ENCODE measurements at regions not wholly inside any gene's neighbourhood (a gene's known extent, or its start where the extent isn't known, plus 50 kb on each side); places are given as distances from the start of the nearest gene placed in this dataset.

GRCh38 chr5:3542769-3543168 is 52.9 kb upstream of the IRX1 start:
- DNase-seq: no peak

DNA sequence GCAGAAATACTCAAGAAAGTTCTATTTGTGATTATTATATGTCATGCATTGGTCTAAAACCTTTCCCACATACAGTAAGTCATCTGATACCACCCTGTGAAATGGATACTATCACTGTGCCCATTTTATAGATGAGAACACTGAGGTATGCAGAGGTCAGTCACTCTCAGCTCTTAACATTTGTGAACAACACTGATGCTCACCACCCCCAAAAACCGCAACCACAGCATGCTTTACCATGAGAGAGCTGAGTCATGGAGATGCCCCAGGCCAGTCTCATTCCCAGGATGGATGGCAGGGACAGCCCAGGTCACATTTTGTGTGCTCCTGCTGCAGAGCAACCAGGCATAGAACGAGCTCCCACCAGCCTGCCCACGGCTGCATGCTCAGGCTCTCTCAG is 53.5 kb upstream of the IRX1 start:
- no peak for DNase-seq

DNA sequence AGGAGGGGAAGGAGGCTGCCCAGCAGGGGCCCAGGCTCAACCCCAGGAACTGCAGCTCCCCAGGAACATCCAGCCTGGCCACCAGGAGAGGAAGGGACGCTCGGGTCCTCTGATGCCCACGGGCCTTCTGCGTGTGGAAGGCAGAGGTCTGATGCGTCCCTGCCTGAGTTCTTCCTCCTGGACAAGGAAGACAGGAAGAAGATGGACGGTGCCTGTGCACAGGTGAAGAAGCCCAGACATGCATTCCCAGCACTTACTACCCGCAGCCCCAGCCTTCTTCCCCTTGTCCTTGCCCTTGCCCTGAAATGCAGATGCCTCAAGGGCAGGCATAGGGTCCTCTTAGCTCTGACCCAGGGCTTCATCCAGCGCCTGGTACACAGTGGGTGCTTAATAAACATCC is 56.7 kb upstream of the IRX1 start:
- no peak for DNase-seq

DNA sequence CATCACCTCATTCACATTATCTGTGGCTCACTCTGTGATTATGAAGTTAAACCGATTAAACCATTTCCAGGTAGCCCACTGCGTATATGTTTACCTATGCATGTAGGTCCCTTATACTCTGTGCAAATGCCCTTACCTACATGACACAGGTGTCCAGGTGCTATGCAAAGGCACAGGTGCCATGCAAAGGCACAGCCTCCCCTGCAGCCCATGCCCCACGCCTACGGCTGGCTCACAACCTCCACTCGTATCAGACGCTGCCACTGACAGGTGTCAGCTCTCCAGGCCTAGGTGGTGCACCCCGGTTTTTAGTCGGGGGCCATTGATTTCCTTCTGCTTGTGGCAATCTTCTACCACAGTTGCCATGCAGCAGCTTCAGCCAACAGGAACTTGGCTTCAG is 57.7 kb upstream of the IRX1 start:
- no peak for DNase-seq

DNA sequence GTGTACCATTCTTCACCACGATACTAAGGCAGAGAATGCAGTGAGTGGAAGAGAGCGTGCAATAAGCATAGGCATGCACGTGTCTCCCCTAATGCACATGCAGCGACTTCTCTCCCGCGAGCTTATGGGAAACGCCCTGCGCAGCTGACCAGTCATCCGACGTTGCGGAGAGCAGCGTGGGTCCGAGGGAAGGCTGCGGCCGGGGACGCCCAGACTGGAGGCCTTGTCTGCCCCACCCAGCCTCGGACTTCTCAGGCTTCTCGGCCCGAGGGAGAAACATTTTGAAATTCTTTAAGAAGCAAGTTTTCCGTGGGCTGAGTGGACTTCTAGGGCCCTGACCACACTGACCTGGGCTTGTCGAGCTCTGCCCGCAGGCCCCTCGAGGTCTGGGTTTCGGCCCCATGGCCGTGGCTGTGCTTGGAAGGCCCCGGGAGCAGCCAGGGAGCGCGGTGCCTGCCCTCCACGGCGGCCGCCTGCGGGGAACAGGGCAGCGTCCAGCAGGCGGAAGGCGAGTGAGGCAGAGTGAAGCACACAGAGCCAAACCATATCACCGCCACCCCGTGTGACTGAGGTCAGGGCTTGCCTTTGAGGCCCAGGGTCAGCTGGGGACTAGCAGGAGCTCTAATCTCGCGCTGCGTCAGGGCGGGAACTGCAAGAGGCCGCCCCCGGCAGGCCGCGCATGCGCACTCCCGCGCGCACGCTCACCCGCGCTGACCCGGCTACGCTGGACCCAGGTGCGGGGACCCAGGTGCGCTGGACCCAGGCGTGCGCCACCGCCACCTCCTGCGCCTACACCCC is 60.0 kb upstream of the IRX1 start:
- DNase-seq: no peak

- no peak for DNase-seq
Measured at GRCh38 chr5:3534997-3535396, 60.6 kb upstream of the IRX1 start.

DNA sequence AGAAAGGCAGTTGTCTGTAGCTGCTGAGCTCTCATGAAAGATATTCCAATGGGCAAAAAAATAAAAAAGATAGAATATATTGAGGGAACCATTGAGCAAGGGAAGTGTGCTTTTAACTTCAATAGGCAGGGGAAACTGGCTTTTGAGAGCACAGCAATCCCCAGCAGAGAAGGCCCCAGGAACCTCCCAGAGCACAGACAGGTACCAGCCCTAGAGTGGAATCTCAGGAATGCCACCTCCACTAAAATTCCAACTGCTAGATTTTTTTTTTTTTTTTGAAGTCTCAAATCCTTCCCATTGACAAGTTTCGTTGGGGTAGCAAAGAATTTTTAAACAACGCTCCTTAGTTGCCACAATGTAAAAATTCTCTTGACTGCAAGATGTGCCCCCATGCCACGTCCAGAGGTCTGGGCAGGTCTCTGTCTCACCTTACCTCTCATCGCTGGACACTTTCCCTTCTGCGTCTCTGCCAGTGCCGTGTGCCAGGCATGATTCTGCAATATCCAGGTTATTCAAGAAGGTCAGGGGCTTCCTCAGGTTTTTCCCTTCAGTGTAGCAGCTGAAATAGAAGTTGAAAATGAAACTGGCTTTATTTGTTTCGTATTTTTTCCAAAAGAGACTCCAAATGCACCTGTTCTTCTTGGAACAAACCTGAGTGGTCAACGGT is 64.2 kb upstream of the IRX1 start:
- no peak for DNase-seq

DNA sequence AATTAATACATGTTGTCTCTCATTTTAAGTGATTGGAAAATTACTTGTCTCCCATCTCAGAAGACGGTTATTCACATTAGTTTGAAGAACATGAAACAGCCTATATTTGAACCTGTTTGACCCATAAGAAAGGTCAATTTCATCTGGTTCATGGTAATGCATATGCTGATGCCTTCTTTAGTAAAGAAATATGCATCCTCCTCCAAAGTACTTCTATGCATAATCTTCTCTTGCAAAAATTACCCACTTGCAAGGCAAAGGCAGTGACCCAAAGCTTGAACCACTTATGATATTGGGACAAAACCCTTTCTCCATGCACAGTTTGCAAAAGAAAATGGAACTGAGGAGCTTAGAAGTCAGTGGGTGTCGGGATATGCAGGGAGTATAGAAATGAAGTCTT is 65.4 kb upstream of the IRX1 start:
- DNase-seq: no peak

- no peak for DNase-seq
Measured at GRCh38 chr5:3526551-3527185, 69.0 kb upstream of the IRX1 start.

DNA sequence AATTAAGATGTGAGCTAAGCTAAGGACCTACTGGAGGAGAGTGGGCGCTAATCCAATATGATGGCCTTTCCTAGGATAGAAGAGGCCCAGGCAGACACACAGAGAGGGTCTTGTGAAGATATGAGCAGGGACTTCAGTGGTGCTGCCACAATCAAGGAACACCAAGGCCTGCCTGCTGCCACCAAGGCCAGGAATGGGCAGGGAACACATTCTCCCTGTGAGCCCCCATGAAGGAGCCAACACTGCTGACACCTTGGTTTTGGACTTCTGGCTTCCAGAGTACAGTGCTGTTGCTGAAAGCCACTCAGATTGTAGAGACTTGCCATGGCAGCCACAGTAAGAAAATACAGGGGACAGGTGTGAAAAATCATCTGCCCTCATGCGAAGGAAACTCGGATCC is 73.1 kb upstream of the IRX1 start:
- DNase-seq: no peak

- DNase-seq: no peak
Measured at GRCh38 chr5:3518576-3518975, 77.1 kb upstream of the IRX1 start.

- no peak for DNase-seq
Measured at GRCh38 chr5:3518051-3518450, 77.6 kb upstream of the IRX1 start.

GRCh38 chr5:3517348-3517747 is 78.3 kb upstream of the IRX1 start:
- no peak for DNase-seq

- DNase-seq: no peak
Measured at GRCh38 chr5:3512361-3513095, 83.1 kb upstream of the IRX1 start.

GRCh38 chr5:3511934-3512333 is 83.7 kb upstream of the IRX1 start:
- no peak for DNase-seq

GRCh38 chr5:3511519-3511918 is 84.1 kb upstream of the IRX1 start:
- no peak for DNase-seq

DNA sequence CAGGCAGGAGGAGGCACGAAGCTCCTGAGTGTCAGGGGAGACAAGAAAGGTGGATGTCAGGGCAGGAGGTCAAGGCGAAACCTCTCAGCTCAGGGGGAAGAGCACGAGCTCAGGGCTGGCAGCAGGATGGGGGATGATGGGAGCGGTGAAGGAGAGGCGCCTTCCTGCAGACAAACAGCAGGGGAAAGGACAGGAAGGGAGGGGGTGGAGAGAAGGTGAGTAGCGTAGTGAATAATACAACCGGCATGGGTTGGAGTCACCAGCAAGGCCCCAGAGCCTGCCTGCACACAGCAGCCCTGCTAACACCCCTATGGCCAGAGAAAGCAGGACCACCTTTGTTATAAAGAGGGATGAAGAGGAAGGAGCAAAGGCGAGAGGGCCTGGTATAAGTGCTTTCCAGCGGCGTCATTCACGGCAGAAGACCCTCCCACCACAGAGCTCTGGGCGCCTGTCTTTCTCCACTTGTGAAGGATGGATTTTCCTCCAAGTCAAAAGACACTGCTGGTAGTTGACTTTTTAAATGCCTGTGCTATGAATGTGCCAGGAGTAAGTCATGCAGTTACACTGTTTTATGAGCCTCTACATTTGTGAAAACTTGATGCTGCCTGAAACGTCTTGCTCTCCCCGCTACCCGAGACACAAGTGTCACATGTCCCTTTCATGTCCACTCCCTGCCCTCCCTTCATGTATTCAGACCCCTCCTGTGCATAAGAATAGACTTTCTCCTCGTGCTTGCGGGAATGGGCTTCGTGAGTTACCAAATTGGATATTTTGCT is 84.8 kb upstream of the IRX1 start:
- no peak for DNase-seq

DNA sequence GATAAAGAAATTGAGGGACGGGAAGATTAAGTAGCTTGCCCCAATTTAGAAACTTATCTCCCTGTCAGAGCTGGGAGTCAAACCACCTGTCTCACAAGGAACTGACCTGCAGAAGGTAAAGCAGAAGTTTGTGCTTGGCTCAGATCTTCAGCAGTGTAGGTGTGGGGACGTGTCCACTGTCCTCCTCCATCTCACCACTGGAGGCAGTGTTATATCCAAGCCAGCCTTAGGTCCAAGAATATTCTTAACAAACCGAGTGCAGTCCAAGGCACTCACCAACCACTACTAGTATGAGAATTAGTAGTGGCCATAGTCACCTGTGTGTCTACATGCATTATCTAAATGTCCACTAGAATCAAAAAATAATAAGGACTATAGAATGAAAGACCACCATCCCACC is 86.3 kb upstream of the IRX1 start:
- DNase-seq: no peak

DNA sequence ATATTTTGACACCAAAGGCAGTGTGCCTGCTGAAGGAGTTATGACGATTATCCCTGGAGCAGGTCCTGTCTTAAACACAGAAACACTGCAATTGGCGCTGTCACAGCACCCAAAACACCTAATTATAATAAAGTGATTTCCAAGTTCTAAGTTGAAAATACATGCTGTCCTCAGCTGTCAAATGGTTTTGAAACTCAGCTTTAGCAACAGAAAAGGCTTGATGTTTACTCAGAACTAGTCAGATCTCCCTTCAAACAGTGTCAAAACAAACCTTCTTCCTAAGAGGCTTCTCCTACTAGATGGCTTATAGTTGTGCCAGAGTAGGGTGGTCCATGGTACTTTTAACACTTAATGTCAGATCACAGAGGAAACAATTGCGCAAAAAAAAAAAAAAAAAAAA is 87.2 kb upstream of the IRX1 start:
- DNase-seq: no peak

DNA sequence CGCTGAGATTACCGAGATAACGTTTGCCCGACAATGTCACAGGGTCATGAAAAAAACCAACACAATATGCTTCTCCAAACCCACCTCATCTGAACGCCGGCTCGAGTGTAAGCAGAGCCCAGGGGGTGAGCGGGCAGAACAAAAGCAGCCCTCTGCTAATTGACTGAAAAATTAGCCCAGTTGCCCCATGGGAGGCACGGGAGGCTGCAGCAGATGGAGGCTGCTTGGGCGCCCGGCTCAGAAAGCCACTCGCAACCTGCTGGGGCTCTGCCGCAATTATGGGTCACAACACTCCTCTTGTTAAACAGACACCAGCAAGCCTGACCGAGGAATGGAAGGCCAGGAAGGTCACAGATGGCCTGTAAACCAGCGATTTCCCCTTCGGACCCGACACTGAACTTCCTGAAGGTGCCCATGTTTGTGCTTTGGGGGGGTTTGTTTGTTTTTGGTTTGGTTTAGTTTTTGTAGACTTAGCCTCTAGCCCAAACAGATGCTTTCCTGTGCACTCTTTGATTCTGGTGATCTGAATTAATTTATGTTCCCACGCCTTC is 104.6 kb upstream of the IRX1 start:
- no peak for DNase-seq

DNA sequence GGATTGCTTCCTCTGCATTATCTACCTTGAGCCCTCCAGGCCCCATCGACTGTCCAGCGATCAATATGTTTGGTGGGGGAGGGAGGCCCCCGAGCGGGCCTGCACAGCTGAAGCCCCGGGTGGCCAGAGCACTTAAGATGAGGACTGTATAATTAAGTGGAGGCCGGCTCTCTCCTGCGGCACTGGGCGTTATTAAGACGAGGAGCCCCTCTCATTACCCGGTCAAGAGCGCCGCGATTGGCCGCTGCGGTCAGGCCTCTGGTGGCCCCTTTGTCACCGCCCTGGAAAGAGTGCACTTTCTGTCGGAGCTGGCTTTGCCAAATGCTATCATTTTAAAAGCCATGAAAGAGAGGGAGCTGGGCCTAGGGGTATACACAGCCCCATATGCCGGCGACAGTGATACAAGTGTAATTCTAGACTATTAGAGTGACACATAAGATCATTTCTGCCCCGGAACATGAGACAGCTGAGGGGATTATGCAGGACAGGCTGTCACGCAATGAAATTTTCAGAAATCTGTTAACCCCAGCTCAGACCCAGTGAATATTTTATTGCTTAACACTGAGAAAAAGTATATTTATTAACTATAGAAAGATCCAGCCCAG is 106.3 kb upstream of the IRX1 start:
- no peak for DNase-seq

DNA sequence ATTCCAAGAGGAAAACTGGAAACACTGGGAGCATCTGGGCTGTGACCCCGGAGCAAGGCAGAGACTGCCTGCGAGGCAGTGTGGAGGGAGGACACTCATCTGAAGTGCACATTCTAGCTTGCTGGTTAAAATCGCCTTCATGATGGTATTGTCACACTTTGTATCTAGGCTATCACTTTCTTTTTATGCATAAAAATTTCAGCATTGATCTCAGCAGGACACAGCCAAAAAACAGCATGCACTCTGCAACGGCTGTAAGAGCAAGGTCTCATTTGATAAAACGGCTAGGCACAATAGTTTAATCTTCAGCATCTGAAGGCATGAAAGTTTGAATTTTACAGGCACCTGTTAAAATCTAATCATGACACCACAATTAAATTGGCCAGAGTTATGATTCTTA is 110.8 kb upstream of the IRX1 start:
- no peak for DNase-seq

All from NCI-H69 (cell line).